HEK293 (cell line): ENCODE measurements at regions not wholly inside any gene's neighbourhood (a gene's known extent, or its start where the extent isn't known, plus 50 kb on each side); places are given as distances from the start of the nearest gene placed in this dataset.

Source experiments
- CTCF ChIA-PET: fragments of 350-600 bp; formaldehyde crosslinking; extraction: SDS; loops from one replicate; lab custom pipeline; 2021; ENCODE audit warnings: antibody characterized with exemption; lab: Yijun Ruan, JAX
- POLR2A ChIA-PET: fragments of 300-600 bp; formaldehyde crosslinking; extraction: SDS; loops from one replicate; lab custom pipeline; 2020; ENCODE audit warnings: antibody characterized with exemption, inconsistent platforms; lab: Yijun Ruan, JAX
- H3K27ac ChIP-seq: fragments of 200-500 bp; sonication (Bioruptor generic); 2 replicates; pipeline ENCODE4 v1.5.1; 2014; ENCODE audit warnings: low read depth, low read length, control low read depth, inconsistent platforms; ENCODE audit errors: extremely low read depth
- H3K36me3 ChIP-seq, 2 experiments: fragments of 200-500 bp in 1 of 2; sonication (Bioruptor generic) in 1 of 2; 1 replicate in 1 of 2; 2 replicates in 1 of 2; pipeline ENCODE4 v1.5.1; 2014 to 2017; ENCODE audit warnings: inconsistent platforms in 2 of 2, low read length in 2 of 2; ENCODE audit not compliant: control insufficient read depth in 2 of 2, insufficient read depth in 1 of 2
- H3K4me1 ChIP-seq: fragments of 200-500 bp; sonication (Bioruptor generic); 2 replicates; pipeline ENCODE4 v1.5.1; 2014; ENCODE audit warnings: mild to moderate bottlenecking, low read length, inconsistent platforms; ENCODE audit not compliant: control insufficient read depth, insufficient read depth
- H3K4me3 ChIP-seq: 2 replicates; pipeline ENCODE4 v1.5.1; 2011; ENCODE audit warnings: low read depth, mild to moderate bottlenecking, control low read depth, low read length, moderate library complexity
- H3K9me3 ChIP-seq: fragments of 200-500 bp; sonication (Bioruptor generic); 2 replicates; pipeline ENCODE4 v1.5.1; 2014; ENCODE audit warnings: low read depth, low read length, inconsistent platforms; ENCODE audit not compliant: control insufficient read depth, insufficient read depth
- RBAK ChIP-seq: fragments of 450-650 bp; formaldehyde crosslinking; IDR thresholded peaks from 2 replicates; pipeline ENCODE4 v1.5.1; 2016; ENCODE audit warnings: missing biosample characterization, missing genetic modification characterization
- SP3 ChIP-seq: fragments of 450-650 bp; formaldehyde crosslinking; IDR thresholded peaks from 2 replicates; pipeline ENCODE4 v1.5.1; 2016; ENCODE audit warnings: missing biosample characterization, missing genetic modification characterization
- ZFP69B ChIP-seq: fragments of 450-650 bp; formaldehyde crosslinking; IDR thresholded peaks from 2 replicates; pipeline ENCODE4 v1.5.1; 2016; ENCODE audit warnings: missing biosample characterization, missing genetic modification characterization
- ZNF16 ChIP-seq: fragments of 450-650 bp; formaldehyde crosslinking; IDR thresholded peaks from 2 replicates; pipeline ENCODE4 v1.5.1; 2016; ENCODE audit warnings: low read depth, missing biosample characterization, missing genetic modification characterization
- ZNF174 ChIP-seq: fragments of 450-650 bp; formaldehyde crosslinking; IDR thresholded peaks from 2 replicates; pipeline ENCODE4 v1.5.0; 2017; ENCODE audit warnings: missing biosample characterization, mild to moderate bottlenecking, missing genetic modification characterization
- ZNF366 ChIP-seq: fragments of 450-650 bp; formaldehyde crosslinking; conservative IDR thresholded peaks from 2 replicates; pipeline ENCODE4 v1.5.1; 2016; ENCODE audit warnings: missing biosample characterization, missing genetic modification characterization
- TF ChIP-seq, protein P1 (sequence below): fragments of 450-650 bp; formaldehyde crosslinking; IDR thresholded peaks from 2 replicates; pipeline ENCODE4 v1.5.1; 2016; ENCODE audit warnings: missing biosample characterization, missing genetic modification characterization
- TF ChIP-seq, protein P2 (sequence below): fragments of 450-650 bp; formaldehyde crosslinking; IDR thresholded peaks from 2 replicates; pipeline ENCODE4 v1.5.0; 2017; ENCODE audit warnings: missing biosample characterization, missing genetic modification characterization, borderline replicate concordance
- TF ChIP-seq, protein P3 (sequence below): fragments of 450-650 bp; formaldehyde crosslinking; IDR thresholded peaks from 2 replicates; pipeline ENCODE4 v1.5.1; 2016; ENCODE audit warnings: missing biosample characterization, missing genetic modification characterization
- TF ChIP-seq, protein P4 (sequence below): IDR thresholded peaks from 2 replicates; pipeline ENCODE4 v1.6.1; 2011; ENCODE audit warnings: mild to moderate bottlenecking, low read depth, low read length, borderline replicate concordance
- TF ChIP-seq, protein P5 (sequence below): fragments of 450-650 bp; formaldehyde crosslinking; conservative IDR thresholded peaks from 2 replicates; pipeline ENCODE4 v1.5.1; 2016; ENCODE audit warnings: low read depth, missing biosample characterization, missing genetic modification characterization

DNA sequence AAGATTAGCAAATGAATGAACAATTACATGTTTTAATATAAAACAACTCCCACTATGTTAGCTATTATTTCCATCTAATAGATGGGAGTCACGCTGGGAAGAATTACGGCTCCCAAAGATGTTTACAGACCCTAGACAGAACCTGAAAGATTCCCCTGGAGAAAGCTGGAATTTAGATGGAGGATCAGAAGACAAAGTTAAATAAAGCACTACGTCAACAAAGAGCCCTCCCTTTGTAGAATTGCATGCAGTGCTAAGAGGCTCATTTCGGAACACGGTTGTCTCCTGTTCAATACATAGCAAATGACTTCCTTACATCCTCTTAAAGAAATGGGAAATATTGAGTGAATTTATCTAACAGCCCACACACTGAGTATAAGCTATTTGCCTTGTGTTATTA lies 328.3 kb downstream of the CBLN4 start:
- Histone ChIP-seq H3K36me3 (no peaks in the 10 kb centered on the region), H3K9me3 (no peaks in the 10 kb centered on the region), H3K4me3 (no peak overlapping the region), H3K4me1 (no peaks in the 10 kb centered on the region), H3K27ac (no peak overlapping the region)
- POLR2A ChIA-PET = no interaction called here
- CTCF ChIA-PET = no interaction called here
- TF ChIP-seq ZNF16 (tag by site-specific recombination) (no peak), ZFP69B (tag by site-specific recombination) (no peak), ZNF366 (tag by site-specific recombination) (no peak), RBAK (tag by site-specific recombination) (no peak), ZNF174 (tag by site-specific recombination) (no peak), SP3 (no peak)
- TF ChIP-seq, protein P1, sequence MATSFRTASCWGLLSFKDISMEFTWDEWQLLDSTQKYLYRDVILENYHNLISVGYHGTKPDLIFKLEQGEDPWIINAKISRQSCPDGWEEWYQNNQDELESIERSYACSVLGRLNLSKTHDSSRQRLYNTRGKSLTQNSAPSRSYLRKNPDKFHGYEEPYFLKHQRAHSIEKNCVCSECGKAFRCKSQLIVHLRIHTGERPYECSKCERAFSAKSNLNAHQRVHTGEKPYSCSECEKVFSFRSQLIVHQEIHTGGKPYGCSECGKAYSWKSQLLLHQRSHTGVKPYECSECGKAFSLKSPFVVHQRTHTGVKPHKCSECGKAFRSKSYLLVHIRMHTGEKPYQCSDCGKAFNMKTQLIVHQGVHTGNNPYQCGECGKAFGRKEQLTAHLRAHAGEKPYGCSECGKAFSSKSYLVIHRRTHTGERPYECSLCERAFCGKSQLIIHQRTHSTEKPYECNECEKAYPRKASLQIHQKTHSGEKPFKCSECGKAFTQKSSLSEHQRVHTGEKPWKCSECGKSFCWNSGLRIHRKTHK = no peak
- TF ChIP-seq, protein P2, sequence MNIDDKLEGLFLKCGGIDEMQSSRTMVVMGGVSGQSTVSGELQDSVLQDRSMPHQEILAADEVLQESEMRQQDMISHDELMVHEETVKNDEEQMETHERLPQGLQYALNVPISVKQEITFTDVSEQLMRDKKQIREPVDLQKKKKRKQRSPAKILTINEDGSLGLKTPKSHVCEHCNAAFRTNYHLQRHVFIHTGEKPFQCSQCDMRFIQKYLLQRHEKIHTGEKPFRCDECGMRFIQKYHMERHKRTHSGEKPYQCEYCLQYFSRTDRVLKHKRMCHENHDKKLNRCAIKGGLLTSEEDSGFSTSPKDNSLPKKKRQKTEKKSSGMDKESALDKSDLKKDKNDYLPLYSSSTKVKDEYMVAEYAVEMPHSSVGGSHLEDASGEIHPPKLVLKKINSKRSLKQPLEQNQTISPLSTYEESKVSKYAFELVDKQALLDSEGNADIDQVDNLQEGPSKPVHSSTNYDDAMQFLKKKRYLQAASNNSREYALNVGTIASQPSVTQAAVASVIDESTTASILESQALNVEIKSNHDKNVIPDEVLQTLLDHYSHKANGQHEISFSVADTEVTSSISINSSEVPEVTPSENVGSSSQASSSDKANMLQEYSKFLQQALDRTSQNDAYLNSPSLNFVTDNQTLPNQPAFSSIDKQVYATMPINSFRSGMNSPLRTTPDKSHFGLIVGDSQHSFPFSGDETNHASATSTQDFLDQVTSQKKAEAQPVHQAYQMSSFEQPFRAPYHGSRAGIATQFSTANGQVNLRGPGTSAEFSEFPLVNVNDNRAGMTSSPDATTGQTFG (tag by site-specific recombination) = no peak
- TF ChIP-seq, protein P3, sequence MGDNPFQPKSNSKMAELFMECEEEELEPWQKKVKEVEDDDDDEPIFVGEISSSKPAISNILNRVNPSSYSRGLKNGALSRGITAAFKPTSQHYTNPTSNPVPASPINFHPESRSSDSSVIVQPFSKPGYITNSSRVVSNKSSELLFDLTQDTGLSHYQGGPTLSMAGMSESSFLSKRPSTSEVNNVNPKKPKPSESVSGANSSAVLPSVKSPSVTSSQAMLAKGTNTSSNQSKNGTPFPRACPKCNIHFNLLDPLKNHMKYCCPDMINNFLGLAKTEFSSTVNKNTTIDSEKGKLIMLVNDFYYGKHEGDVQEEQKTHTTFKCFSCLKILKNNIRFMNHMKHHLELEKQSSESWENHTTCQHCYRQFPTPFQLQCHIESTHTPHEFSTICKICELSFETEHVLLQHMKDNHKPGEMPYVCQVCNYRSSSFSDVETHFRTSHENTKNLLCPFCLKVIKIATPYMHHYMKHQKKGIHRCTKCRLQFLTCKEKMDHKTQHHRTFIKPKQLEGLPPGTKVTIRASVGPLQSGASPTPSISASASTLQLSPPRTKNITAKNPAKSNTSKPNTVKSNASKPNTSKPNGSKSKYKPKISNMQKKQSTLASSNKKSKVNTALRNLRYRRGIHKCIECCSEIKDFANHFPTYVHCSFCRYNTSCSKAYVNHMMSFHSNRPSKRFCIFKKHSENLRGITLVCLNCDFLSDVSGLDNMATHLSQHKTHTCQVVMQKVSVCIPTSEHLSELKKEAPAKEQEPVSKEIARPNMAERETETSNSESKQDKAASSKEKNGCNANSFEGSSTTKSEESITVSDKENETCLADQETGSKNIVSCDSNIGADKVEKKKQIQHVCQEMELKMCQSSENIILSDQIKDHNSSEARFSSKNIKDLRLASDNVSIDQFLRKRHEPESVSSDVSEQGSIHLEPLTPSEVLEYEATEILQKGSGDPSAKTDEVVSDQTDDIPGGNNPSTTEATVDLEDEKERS (tag by site-specific recombination) = no peak
- TF ChIP-seq, protein P4, sequence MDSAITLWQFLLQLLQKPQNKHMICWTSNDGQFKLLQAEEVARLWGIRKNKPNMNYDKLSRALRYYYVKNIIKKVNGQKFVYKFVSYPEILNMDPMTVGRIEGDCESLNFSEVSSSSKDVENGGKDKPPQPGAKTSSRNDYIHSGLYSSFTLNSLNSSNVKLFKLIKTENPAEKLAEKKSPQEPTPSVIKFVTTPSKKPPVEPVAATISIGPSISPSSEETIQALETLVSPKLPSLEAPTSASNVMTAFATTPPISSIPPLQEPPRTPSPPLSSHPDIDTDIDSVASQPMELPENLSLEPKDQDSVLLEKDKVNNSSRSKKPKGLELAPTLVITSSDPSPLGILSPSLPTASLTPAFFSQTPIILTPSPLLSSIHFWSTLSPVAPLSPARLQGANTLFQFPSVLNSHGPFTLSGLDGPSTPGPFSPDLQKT = no peak
- TF ChIP-seq, protein P5, sequence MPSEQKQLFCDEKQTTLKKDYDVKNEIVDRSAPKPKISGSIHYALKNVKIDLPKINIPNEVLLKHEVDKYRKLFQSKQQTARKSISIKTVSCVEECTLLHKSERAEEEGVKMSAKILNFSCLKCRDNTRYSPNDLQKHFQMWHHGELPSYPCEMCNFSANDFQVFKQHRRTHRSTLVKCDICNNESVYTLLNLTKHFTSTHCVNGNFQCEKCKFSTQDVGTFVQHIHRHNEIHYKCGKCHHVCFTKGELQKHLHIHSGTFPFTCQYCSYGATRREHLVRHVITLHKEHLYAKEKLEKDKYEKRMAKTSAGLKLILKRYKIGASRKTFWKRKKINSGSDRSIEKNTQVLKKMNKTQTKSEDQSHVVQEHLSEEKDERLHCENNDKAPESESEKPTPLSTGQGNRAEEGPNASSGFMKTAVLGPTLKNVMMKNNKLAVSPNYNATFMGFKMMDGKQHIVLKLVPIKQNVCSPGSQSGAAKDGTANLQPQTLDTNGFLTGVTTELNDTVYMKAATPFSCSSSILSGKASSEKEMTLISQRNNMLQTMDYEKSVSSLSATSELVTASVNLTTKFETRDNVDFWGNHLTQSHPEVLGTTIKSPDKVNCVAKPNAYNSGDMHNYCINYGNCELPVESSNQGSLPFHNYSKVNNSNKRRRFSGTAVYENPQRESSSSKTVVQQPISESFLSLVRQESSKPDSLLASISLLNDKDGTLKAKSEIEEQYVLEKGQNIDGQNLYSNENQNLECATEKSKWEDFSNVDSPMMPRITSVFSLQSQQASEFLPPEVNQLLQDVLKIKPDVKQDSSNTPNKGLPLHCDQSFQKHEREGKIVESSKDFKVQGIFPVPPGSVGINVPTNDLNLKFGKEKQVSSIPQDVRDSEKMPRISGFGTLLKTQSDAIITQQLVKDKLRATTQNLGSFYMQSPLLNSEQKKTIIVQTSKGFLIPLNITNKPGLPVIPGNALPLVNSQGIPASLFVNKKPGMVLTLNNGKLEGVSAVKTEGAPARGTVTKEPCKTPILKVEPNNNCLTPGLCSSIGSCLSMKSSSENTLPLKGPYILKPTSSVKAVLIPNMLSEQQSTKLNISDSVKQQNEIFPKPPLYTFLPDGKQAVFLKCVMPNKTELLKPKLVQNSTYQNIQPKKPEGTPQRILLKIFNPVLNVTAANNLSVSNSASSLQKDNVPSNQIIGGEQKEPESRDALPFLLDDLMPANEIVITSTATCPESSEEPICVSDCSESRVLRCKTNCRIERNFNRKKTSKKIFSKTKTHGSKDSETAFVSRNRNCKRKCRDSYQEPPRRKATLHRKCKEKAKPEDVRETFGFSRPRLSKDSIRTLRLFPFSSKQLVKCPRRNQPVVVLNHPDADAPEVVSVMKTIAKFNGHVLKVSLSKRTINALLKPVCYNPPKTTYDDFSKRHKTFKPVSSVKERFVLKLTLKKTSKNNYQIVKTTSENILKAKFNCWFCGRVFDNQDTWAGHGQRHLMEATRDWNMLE = no peak

DNA sequence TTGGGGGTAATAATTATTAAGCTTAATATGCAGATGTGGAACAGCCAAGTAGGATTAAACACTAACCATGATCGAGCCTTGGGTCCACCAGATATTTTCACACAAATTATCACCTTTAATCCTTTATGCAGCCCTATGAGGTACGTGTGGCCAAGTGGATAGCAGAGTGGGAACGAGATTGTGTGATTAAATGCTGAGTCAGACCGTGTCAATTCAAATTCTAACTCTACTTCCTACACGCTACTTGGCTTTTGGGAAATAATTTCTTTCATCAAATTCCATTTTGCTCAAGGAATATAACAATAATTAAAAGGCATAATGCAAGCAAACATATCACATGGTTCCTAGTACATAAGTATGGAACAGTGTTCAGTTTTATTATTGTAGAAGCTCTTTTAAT lies 329.2 kb downstream of the CBLN4 start:
- Histone ChIP-seq H3K9me3 (no peaks in the 10 kb centered on the region), H3K36me3 (no peaks in the 10 kb centered on the region), H3K4me3 (no peak overlapping the region), H3K4me1 (no peaks in the 10 kb centered on the region), H3K27ac (no peak overlapping the region)
- ChIA-PET POLR2A (no interaction called here), CTCF (no interaction called here)
- TF ChIP-seq, protein P3 (tag by site-specific recombination) = no peak
